ENCODE measurements at regions not wholly inside any gene's neighbourhood (a gene's known extent, or its start where the extent isn't known, plus 50 kb on each side); places are given as distances from the start of the nearest gene placed in this dataset.

DNA sequence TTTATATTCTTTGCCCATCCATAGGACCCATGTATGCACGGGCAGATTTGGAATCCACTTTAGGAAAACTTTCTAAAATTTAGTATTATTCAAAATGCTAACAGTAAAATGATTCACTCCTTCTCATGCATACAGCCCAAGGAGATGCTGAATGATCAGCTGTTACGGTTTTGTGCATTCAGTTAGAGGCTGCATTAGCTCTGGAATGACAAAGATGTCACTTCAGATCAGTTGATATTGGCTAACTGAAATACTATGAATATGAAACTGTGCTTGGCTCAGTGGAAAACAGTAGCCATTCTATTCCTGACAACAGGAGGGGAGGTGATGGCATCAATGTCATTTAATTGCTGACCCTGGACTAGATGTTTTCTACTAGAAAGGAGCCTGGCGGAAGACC lies 560.7 kb downstream of the ZNF608 start (continued):
- TF ChIP-seq SAP30 (IDR thresholded peaks at IDR 0.05; ENCODE audit: insufficient read depth, insufficient replicate concordance, low read length) = no peak

DNA sequence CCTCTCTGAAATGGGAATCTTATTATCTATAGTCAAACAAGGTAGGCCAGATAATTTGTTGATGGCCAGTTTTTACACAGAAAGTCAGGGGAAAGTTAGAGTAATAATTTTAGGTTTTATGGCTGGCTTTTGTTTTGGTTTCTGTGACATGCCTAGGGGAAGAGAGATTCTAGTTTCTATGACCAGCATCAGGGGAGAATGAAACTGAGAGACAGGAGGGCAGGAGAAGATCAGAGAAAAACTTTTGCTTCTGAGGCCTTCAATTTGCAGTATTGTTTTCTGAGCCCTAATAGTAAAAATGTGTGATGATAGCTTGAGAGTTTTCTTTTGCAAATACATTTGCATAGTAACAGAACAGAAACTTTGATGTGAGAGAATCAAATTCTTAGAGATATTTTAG lies 564.3 kb downstream of the ZNF608 start:
- Histone ChIP-seq H4K5ac (ENCODE audit: insufficient read length, low read depth, low read length) (no peak overlapping the region), H3K27me3 (replicated peaks in 1 of 4; ENCODE audit: control insufficient read depth in 3 of 4, extremely low read depth in 1 of 4, insufficient read depth in 3 of 4, low read length in 3 of 4) (no peaks in the 10 kb centered on the region), H3K18ac (ENCODE audit: extremely low read depth, low read length) (no peak overlapping the region), H2BK15ac (ENCODE audit: low read length) (no peak overlapping the region), H3K79me2 (ENCODE audit: control insufficient read depth in 1 of 2, insufficient read depth in 2 of 2, low read length in 2 of 2) (no peaks in the 10 kb centered on the region), H4K20me1 (replicated peaks in 1 of 2; ENCODE audit: control insufficient read depth in 1 of 2, insufficient read depth in 2 of 2, low read length in 2 of 2) (no peaks in the 10 kb centered on the region), H3K4me3 (ENCODE audit: extremely low read depth in 1 of 4, insufficient read depth in 2 of 4, low read depth in 3 of 4, low read length in 4 of 4) (no peak overlapping the region), H3K14ac (ENCODE audit: insufficient read length) (no peak overlapping the region), H3K27ac (ENCODE audit: low read depth, low read length) (no peak overlapping the region), H4K91ac (replicated peaks; ENCODE audit: insufficient read length, low read length) (no peak overlapping the region), H3K79me1 (ENCODE audit: low read depth, low read length) (no peaks in the 10 kb centered on the region), H3K4me2 (ENCODE audit: insufficient read depth in 1 of 2, low read depth in 2 of 2, low read length in 2 of 2) (no peak overlapping the region), H3K36me3 (ENCODE audit: control insufficient read depth in 2 of 4, insufficient read depth in 4 of 4, low read length in 3 of 4) (no peaks in the 10 kb centered on the region; a peak in 1 of 8 replicates), H4K8ac (ENCODE audit: extremely low read depth, insufficient read depth, low read length) (no peak overlapping the region), H2BK5ac (ENCODE audit: low read depth, low read length) (no peak overlapping the region), H2BK20ac (ENCODE audit: low read length) (no peak overlapping the region), H3K4ac (replicated peaks; ENCODE audit: insufficient read length, low read depth, low read length) (no peak overlapping the region), H2BK120ac (replicated peaks; ENCODE audit: low read depth, low read length) (no peak overlapping the region), H2AFZ (ENCODE audit: low read length) (no peak overlapping the region), H3K23ac (ENCODE audit: insufficient read length) (no peak overlapping the region), H2AK5ac (ENCODE audit: low read depth, low read length) (no peak overlapping the region), H3K4me1 (replicated peaks in 1 of 4; ENCODE audit: control insufficient read depth in 3 of 4, insufficient read depth in 4 of 4, low read length in 3 of 4) (no peaks in the 10 kb centered on the region), H3K23me2 (ENCODE audit: low read depth, low read length) (no peaks in the 10 kb centered on the region), H3K9ac (replicated peaks in 1 of 4; ENCODE audit: extremely low read depth in 1 of 4, low read depth in 3 of 4, low read length in 3 of 4) (no peak overlapping the region), H2BK12ac (ENCODE audit: low read depth, low read length) (no peak overlapping the region), H3K56ac (replicated peaks; ENCODE audit: insufficient read length, low read depth, low read length) (no peak overlapping the region), H3K9me3 (ENCODE audit: insufficient read depth in 2 of 2, low read depth in 1 of 2, low read length in 1 of 2) (peaks cover 0 to 5% of the 10 kb centered on the region in 2 experiments; a peak in 1 of 4 replicates)
- DNase-seq (ENCODE audit: low read depth in 1 of 2, low spot score in 2 of 2) (no peak), FAIRE-seq (no peak)
- CTCF ChIA-PET (ENCODE audit: partially characterized antibody) = no interaction called here
- POLR2A ChIA-PET (ENCODE audit: partially characterized antibody) = no interaction called here
- TF ChIP-seq EGR1 (IDR thresholded peaks at IDR 0.05; ENCODE audit: borderline replicate concordance, low read depth, low read length) = no peak
- TF ChIP-seq, protein P1, sequence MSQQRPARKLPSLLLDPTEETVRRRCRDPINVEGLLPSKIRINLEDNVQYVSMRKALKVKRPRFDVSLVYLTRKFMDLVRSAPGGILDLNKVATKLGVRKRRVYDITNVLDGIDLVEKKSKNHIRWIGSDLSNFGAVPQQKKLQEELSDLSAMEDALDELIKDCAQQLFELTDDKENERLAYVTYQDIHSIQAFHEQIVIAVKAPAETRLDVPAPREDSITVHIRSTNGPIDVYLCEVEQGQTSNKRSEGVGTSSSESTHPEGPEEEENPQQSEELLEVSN (IDR thresholded peaks at IDR 0.05) = no peak
- no peak for TF ChIP-seq YY1 (IDR thresholded peaks at IDR 0.05; ENCODE audit: low read depth, low read length)
- no peak for TF ChIP-seq BRCA1 (IDR thresholded peaks at IDR 0.05; ENCODE audit: low read depth, low read length)
- no peak for TF ChIP-seq HDAC2 (IDR thresholded peaks at IDR 0.05; ENCODE audit: borderline replicate concordance in 1 of 2, low read depth in 2 of 2, low read length in 2 of 2)
- no peak for TF ChIP-seq KDM5A (IDR thresholded peaks at IDR 0.05; ENCODE audit: low read length)
- TF ChIP-seq PHF8 (conservative IDR thresholded peaks at IDR 0.05; ENCODE audit: low read depth, low read length) = no peak
- TF ChIP-seq SP4 (IDR thresholded peaks at IDR 0.05; ENCODE audit: low read length) = no peak

Data from H1 (cell line).